T-helper 1 cell treated with Interleukin-12 subunit alpha and Interleukin-12 subunit beta and Interleukin-4 antibody, amounts not matched to agents 30 μg/mL and 1 μg/mL, for 36 hours (primary cell): ENCODE measurements at regions not wholly inside any gene's neighbourhood (a gene's known extent, or its start where the extent isn't known, plus 50 kb on each side); places are given as distances from the start of the nearest gene placed in this dataset.

Source experiments
- H3K27ac Mint-ChIP-seq: one replicate; pipeline ENCODE4 v1.8.0; 2021; ENCODE audit warnings: mild to moderate bottlenecking, mixed read lengths
- H3K27me3 Mint-ChIP-seq: one replicate; pipeline ENCODE4 v1.8.0; 2021; ENCODE audit warnings: low read depth, mixed read lengths
- H3K36me3 Mint-ChIP-seq: one replicate; pipeline ENCODE4 v1.8.0; 2021; ENCODE audit warnings: low read depth, mixed read lengths
- H3K4me1 Mint-ChIP-seq: one replicate; pipeline ENCODE4 v1.8.0; 2021; ENCODE audit warnings: low read depth, mixed read lengths
- H3K4me3 Mint-ChIP-seq: one replicate; pipeline ENCODE4 v1.8.0; 2021; ENCODE audit warnings: mild to moderate bottlenecking, moderate library complexity, mixed read lengths
- H3K9me3 Mint-ChIP-seq: one replicate; pipeline ENCODE4 v1.8.0; 2021; ENCODE audit warnings: mixed read lengths

DNA sequence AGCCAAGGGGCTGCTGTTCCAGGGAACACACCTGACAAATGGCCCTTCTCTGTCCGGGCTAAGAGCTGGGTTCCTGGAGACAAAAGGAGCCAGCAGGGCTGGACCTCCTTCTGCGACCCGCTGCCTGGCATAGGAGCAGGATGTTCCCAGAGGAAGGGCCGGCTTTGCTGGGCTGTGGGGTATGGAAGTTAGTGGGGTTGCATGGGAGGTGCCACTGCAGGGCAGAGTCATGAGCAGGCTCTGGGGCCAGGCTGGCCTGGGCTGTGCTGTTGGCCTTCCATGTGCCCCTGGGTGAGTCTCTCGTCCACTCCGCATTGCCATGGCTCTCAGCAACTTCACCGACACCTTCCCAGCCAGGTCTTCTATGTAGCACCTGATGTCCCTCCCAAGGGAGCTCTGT is 507.6 kb downstream of the PTPRU start:
- no peaks in the 10 kb centered on the region for H3K9me3 Mint-ChIP-seq
- no peaks in the 10 kb centered on the region for H3K36me3 Mint-ChIP-seq
- H3K27me3 Mint-ChIP-seq = peaks cover 3% of the 10 kb centered on the region
- no peaks in the 10 kb centered on the region for H3K4me1 Mint-ChIP-seq
- H3K27ac Mint-ChIP-seq = no peak overlapping the region
- no peak overlapping the region for H3K4me3 Mint-ChIP-seq

DNA sequence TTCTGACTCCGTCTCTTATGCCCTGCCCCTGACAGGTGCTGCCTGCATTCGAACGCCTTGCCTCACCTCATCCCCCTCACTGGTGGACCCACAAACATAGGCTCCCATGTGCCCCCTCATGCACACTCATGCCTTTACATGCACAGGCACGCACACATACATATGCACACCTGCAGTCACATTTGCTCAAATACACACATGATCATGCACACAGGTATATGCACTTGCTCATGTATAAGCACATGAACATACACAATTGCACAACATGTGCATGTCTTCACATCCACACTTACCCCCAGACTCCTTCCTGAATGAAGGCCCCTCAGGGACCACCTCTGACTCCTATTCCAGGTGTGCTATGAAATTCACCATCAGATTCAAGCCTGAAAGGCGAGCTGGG is 506.9 kb downstream of the PTPRU start:
- Mint-ChIP-seq H3K9me3 (no peaks in the 10 kb centered on the region), H3K27me3 (peaks cover 3% of the 10 kb centered on the region), H3K27ac (no peak overlapping the region), H3K4me1 (no peaks in the 10 kb centered on the region), H3K4me3 (no peak overlapping the region), H3K36me3 (no peaks in the 10 kb centered on the region)

DNA sequence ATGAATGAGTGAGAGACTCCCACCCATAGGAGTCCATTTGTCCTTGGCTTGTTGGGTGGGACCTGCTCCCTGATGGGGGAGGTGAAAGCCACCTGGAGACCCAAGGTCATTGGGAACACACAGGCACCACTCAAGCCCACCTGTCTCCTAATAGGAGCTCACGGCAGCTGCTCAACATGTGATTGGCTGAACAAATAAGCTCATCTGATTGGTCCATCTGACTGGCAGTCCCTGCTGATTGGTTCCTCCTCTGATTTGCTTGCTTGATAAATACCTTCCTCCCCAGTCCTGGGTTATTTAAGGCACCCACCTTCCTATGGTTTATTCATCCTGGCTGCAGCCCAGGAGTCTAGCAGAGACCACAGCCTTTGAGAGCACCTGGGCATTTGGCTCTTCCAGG is 502.9 kb downstream of the PTPRU start:
- H3K27ac Mint-ChIP-seq = no peak overlapping the region

DNA sequence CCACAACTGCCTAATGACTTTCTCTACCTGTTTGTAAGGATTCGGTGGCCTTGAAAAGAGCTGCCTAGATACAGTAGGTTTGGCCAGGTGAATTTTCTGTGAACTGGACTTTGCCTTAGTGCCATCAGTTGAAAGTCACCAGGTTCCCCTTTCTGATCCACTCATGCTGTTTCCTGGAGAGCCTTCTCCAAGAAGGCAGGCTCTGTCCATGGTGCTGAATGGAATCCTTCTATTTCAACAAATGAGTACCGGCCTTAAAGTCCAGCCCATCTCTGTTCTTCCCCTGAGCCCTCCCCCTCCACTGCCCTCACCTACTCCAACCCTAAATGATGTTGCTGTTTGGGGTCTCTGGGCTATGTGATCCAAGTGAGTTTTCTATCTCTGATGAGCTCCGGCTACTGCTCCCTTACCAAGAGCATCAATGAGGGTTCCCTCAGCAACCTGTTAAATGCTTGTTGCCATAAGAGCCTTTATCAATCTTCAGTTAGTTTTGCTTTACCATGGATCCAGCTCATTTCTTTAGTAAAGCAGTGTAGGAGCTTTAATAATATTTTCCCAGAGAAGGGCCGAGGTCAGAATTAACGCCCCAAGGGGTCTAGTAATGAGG is 500.4 kb downstream of the PTPRU start:
- Mint-ChIP-seq H3K36me3 (no peaks in the 10 kb centered on the region), H3K27me3 (no peaks in the 10 kb centered on the region), H3K4me3 (no peak overlapping the region), H3K27ac (no peak overlapping the region), H3K4me1 (peaks cover 8% of the 10 kb centered on the region), H3K9me3 (peaks cover 4% of the 10 kb centered on the region)

More for the DNA sequence above, 502.9 kb downstream of the PTPRU start:
- Mint-ChIP-seq H3K9me3 (peaks cover 4% of the 10 kb centered on the region), H3K36me3 (no peaks in the 10 kb centered on the region), H3K27me3 (no peaks in the 10 kb centered on the region), H3K4me3 (no peak overlapping the region), H3K4me1 (no peaks in the 10 kb centered on the region)

DNA sequence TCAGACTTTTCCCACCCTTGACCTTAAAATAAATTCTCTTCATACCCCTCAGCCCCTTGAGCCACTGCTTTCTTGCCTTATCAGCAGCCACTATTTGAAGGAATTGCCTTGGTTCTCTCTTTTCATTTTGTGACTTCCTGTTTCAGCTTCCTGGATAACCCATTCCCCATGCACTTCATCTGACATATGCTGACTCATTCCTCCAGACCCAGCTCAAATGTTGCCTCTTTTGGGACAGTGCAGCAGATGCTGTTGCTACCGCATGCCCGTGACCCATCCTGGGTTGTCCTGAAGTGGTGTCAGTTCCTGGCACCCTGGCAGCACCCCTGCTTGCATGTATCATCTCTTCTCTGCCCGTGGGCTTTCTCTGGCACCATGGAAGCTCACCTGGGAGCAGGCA is 496.1 kb downstream of the PTPRU start:
- H3K27me3 Mint-ChIP-seq = no peaks in the 10 kb centered on the region
- H3K4me3 Mint-ChIP-seq = no peak overlapping the region
- H3K9me3 Mint-ChIP-seq = peaks cover 4% of the 10 kb centered on the region
- peaks cover 8% of the 10 kb centered on the region for H3K4me1 Mint-ChIP-seq
- H3K36me3 Mint-ChIP-seq = no peaks in the 10 kb centered on the region
- peak overlapping the region; percentile 10 for H3K27ac Mint-ChIP-seq

DNA sequence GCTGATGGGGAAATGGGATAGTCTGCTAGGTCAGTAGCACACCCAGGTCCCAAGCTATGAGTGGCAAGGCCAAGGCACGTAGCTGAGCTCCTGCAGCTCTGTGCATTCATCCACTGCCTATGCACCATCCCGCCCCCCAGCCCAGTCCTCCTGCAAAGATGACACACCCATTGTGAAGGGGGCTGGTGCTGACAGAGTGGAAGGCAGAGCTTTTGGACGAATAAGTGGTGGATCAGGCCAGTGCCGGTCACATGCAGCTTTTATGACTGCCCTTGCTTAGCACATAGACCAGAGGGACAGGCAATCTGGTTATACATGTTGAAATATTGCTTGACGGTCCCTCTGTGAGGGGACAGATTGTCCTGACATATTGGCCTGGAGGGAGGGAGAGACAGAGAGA is 494.3 kb downstream of the PTPRU start:
- Mint-ChIP-seq H3K27ac (no peak overlapping the region), H3K9me3 (peaks cover under 1% of the 10 kb centered on the region), H3K4me3 (no peak overlapping the region), H3K36me3 (no peaks in the 10 kb centered on the region), H3K27me3 (no peaks in the 10 kb centered on the region), H3K4me1 (peaks cover 8% of the 10 kb centered on the region)

DNA sequence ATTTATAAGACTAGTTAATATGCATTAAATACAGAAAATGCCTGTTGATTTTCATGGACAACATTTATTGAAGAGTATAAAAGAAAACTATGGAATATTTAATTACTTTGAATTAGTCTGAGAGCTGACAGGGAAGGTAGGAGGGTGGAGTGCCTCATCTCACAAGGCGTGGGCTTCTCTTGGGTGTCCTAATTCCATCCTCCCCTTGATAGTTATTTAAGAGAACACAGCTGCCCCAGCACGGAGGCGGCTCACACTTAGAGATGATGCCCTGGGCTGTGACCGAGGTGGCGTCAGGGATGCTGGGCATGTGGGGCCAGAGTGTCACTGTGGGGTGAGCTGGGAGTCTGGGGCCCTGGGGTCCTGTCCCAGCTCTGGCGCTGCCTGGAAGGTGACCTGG is 493.0 kb downstream of the PTPRU start:
- no peak overlapping the region for H3K27ac Mint-ChIP-seq
- H3K9me3 Mint-ChIP-seq = no peaks in the 10 kb centered on the region
- H3K36me3 Mint-ChIP-seq = peaks cover 1% of the 10 kb centered on the region

DNA sequence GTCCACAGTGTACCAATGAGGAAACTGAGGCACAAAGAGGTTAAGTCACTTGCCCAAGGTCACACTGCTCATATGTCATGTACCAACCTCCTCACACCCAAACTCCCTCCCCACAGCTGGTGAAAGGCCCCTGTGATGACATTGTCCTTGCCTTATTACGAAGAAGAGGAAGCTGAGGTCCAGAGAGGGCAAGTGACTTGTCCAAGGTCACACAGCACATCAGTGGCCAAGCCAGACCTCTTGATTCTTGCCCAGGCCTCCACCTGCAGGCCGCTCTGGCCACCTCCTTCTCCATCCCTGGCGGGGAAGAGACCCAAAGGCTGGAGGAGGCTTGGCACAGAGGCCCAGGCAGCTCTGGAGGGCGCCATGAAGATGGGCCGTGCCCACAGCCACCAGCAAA is 492.4 kb downstream of the PTPRU start:
- Mint-ChIP-seq H3K27me3 (no peaks in the 10 kb centered on the region), H3K4me3 (no peak overlapping the region), H3K36me3 (peaks cover 4% of the 10 kb centered on the region), H3K9me3 (peaks cover 4% of the 10 kb centered on the region), H3K4me1 (peaks cover 8% of the 10 kb centered on the region), H3K27ac (no peak overlapping the region)

More for the DNA sequence above, 493.0 kb downstream of the PTPRU start:
- H3K4me3 Mint-ChIP-seq = no peak overlapping the region
- no peaks in the 10 kb centered on the region for H3K27me3 Mint-ChIP-seq
- peaks cover 8% of the 10 kb centered on the region for H3K4me1 Mint-ChIP-seq

DNA sequence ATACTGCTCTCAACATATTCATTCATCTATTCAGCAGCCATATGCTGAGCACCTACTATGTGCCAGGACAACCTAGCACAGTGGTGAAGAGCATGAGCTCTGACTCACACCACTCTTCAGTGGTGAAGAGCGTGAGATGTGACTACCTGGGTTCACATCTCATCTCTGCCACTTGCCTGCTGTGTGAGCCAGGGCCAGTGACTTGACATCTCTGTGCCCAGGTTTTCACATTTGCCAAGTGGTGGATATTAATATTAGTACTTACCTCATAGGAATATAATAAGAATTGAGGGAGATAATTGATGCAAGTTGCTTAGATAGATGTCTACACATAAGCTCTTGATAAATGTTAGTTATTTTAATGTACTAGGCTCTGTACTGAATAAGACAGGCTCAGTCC is 488.9 kb downstream of the PTPRU start:
- H3K36me3 Mint-ChIP-seq = peaks cover 19% of the 10 kb centered on the region
- no peaks in the 10 kb centered on the region for H3K27me3 Mint-ChIP-seq
- H3K27ac Mint-ChIP-seq = no peak overlapping the region
- H3K9me3 Mint-ChIP-seq = peaks cover 28% of the 10 kb centered on the region
- no peaks in the 10 kb centered on the region for H3K4me1 Mint-ChIP-seq
- H3K4me3 Mint-ChIP-seq = no peak overlapping the region

DNA sequence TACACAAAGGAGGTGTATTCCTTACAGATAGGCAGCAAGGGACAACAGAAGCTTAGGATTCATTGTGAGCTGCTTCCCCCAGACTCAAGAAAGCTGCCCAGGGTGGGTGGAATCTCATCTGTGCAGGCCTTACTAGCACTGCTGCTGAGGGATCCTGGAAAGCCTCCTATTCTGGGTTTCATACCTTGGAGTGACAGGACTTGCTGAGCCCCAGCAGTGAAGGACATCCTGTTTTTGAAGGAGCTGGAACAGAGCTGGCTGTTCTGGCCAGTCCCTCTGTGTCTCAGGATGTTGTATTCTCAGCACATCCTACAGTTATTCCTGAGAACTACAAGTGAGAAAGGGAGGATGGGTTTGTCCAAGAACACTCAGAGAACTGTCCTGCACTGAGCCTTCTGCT is 486.3 kb downstream of the PTPRU start:
- H3K36me3 Mint-ChIP-seq = peaks cover 35% of the 10 kb centered on the region
- peaks cover 51% of the 10 kb centered on the region for H3K9me3 Mint-ChIP-seq
- H3K4me1 Mint-ChIP-seq = peaks cover 21% of the 10 kb centered on the region
- H3K27ac Mint-ChIP-seq = no peak overlapping the region
- no peak overlapping the region for H3K4me3 Mint-ChIP-seq
- no peaks in the 10 kb centered on the region for H3K27me3 Mint-ChIP-seq

DNA sequence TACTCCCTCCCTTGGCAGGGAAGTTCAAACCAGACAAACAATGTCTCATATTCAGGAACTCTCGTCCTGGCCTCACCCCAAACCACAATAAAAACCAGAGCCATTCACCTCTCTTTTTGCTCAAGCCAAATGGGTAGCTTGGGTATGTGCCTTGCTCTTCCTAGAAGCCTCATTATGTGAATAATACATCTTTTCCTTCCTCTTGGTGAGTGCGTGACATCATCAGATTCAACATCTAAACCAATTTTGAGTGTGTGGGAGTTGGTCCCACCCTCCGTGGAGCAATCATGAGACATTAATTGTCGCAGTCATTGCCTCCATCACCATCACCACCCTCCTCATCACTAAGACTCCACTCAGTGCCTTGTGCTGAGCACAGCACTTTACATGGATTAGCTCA is 482.9 kb downstream of the PTPRU start:
- Mint-ChIP-seq H3K4me1 (peaks cover 25% of the 10 kb centered on the region), H3K9me3 (peaks cover 68% of the 10 kb centered on the region), H3K4me3 (peak overlapping the region; percentile 49), H3K27ac (peak overlapping the region; percentile 90), H3K27me3 (no peaks in the 10 kb centered on the region), H3K36me3 (peaks cover 34% of the 10 kb centered on the region)

DNA sequence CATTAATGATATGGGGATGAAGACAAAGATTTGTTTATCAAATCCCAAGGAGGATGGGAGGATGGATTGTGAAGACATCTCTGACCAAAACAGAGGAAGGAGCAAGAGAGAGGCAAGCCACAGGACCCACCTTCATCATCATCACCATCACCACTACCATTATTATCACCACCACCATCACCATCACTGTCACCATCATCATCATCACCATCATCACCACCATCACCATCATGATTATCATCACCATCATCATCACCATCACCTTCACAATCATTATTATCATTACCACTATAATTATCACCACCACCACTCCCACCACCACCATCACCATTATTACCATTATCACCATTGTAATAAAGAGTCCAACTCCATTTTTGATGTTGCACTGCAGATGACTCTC is 482.5 kb downstream of the PTPRU start:
- Mint-ChIP-seq H3K4me1 (peaks cover 29% of the 10 kb centered on the region), H3K36me3 (peaks cover 32% of the 10 kb centered on the region), H3K4me3 (peak overlapping the region; percentile 49), H3K9me3 (peaks cover 64% of the 10 kb centered on the region), H3K27ac (peak overlapping the region; percentile 90), H3K27me3 (no peaks in the 10 kb centered on the region)

DNA sequence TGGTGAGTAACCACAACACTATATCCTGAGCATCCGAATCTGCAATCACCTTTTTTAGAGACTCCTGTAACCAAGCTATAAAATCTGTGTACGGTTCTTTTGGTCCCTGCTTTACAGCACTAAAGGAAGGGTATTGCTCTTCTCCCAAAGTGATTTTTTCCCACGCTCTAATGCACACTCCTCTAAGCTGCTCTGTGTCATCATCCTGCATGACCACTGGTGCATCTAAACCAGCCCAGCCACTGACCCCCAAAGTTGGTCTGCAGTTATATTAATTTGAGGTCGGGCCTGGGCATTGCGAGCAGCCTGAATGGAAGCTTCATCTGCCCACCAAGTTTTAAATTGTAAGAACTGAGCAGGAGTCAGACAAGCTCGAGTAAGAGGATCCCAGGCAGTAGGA is 480.0 kb downstream of the PTPRU start:
- Mint-ChIP-seq H3K27ac (no peak overlapping the region), H3K36me3 (peaks cover 26% of the 10 kb centered on the region), H3K27me3 (no peaks in the 10 kb centered on the region), H3K4me3 (no peak overlapping the region), H3K4me1 (peaks cover 50% of the 10 kb centered on the region), H3K9me3 (peaks cover 50% of the 10 kb centered on the region)

DNA sequence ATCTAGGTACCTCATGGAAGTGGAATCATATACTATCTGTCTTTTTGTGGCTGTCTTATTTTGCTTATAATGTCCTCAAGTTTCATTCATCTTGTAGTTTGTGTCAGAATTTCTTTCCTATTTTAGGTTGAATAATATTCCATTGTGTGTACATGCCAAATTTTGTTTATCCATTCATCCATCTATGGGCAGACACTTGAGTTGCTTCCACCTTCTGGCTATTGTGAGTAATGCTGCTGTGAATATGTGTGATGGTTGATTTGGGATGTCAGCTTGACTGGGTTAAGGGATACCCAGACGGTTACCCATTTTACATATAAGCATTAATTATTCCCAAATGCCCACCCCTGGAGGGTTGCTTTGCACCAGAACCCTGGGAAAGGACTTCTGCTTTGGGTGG is 477.5 kb downstream of the PTPRU start:
- Mint-ChIP-seq H3K4me3 (no peak overlapping the region), H3K27ac (peak overlapping the region; percentile 55), H3K36me3 (peaks cover 14% of the 10 kb centered on the region), H3K4me1 (peaks cover 58% of the 10 kb centered on the region), H3K9me3 (peaks cover 30% of the 10 kb centered on the region), H3K27me3 (no peaks in the 10 kb centered on the region)

DNA sequence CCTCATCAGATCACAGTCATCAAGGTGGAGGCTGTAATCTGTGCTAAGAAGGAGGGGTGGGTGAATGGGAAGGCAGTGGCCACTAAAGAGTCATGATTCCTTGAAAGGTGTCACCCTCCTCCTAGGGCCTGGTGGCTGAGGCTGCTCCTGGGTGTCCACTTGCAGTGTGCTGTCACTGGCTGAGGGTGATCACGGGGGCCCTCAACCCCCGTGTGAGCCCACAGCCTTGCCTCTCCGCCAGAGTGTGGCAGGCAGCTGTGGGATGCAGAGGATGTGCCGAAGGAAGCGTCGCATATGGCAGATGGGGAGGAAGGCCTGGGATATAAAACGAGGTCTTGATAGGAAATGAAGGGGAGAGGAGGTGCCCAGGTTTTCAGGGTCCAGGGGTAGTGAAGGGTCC is 476.5 kb downstream of the PTPRU start:
- Mint-ChIP-seq H3K27me3 (no peaks in the 10 kb centered on the region), H3K4me3 (no peak overlapping the region), H3K9me3 (peaks cover 19% of the 10 kb centered on the region), H3K4me1 (peaks cover 60% of the 10 kb centered on the region), H3K36me3 (peaks cover 8% of the 10 kb centered on the region), H3K27ac (peak overlapping the region; percentile 73)

DNA sequence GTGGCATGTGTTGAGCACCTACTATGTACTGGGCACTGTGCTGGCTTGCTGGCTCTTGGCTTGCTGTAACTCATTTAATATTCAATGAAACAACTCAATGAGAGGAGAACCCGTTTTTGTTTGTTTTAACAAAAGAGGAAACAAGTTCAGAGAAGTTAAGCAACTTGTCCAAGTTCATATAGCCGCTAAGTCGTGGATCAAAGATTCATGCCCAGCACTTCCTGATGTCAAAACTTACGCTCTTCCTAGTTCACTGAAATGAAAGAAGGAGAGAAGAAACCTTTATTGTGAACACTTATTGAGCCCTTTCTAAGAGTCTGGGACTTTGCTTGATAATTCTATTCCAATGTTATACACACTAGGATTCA is 475.9 kb downstream of the PTPRU start:
- peak overlapping the region; percentile 16 for H3K4me3 Mint-ChIP-seq
- peaks cover 58% of the 10 kb centered on the region for H3K4me1 Mint-ChIP-seq
- peaks cover 14% of the 10 kb centered on the region for H3K9me3 Mint-ChIP-seq
- no peaks in the 10 kb centered on the region for H3K27me3 Mint-ChIP-seq
- peaks cover 6% of the 10 kb centered on the region for H3K36me3 Mint-ChIP-seq
- peak overlapping the region; percentile 73 for H3K27ac Mint-ChIP-seq
